Inflammatory macrophage treated with lipopolysaccharide for 4 hours (primary cell): ENCODE measurements at regions not wholly inside any gene's neighbourhood (a gene's known extent, or its start where the extent isn't known, plus 50 kb on each side); places are given as distances from the start of the nearest gene placed in this dataset.

Experiments used
- DNase-seq: peaks from one replicate; pipeline ENCODE4 v3.0.0-alpha.2; 2020

DNA sequence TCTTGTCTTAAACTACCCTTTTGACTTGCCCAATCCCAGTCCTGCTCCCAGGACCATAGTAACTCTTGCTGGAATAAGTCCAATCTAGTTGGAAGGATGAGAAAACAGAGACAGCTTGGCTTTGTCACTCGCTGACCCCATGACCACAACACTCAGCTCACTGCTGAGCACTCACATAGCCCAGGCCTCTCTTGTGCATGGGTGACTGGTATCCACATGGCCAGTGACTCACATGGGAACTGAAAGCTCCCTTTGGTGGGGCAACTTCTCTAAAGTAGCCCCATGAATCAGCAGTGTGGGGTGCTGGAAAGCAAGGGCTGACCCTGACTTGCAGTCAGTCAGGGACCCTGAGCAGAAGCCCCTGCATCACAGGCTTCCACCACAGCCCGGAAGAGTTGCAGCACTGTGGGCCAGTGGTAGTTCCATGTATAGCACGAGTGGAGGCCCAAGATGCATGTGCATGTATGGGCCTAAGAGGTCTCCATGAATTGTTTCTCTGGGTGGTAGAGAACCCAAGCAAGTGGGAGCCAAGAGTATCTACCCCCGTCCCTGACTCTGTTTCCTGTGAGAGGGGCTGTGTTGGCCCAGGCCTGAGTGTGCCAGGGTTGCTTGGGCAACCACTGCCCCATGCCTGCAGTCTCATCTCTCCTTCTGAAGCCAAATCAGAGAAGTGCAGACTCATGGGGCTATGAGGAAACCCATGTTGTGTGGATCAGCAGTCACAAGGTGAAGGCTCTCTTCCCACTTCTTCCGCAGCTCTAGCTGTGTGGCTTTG is 62.1 kb upstream of the XCR1 start:
- DNase-seq: peak; percentile 99

DNA sequence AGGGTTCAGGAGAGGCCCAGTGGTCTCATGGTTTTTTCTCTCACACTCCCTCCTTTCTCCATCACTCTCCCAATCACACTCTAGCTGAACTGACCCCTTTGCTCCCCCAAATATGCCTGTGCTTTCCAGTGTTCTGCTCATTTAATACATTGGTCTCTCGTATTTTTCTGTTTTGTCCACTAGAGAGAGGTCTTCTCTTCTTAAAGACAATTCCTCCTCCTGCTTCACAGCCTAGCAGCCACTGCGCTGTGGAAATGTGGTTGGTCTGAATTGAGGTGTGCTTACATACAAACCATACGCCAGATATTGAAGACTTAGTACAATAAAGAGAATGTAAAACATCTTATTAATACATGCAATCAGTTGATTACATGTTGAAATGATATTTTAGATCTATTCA is 60.6 kb upstream of the XCR1 start:
- peak; percentile 82 for DNase-seq

DNA sequence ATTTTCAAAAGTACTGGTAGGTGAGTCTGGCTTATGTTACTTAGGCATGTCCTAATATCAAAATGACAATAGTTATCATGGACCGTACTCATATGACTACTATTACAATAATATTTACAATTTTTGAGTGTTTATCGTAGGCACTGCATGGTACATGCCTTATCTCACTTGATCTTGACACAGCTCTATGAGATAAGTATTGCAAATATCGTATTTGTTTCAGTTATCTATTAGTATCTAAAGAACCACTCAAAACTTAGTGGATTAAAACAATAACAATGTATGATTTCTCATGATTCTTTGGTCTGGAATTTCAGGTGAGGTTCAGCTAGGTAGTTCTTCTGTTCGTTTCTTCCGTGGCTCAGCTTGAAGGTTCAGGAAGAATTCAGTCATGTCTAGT is 59.7 kb upstream of the XCR1 start:
- no peak for DNase-seq

DNA sequence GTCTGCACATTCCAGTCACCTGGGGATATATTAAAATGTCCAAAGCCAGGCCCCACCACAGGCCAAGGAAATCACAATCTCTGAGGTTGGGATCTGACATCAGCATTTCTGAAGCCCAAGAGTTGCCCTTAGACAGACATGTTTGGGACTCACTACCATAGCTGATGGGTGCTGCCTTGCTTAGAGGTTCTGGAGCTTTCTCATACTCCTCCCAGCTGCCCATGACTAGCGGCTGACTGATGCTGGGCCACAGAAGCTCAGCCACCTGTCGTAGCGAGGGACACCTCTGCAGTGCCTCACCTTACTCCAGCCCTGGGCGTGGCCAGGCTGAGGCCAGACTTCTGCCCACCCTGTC is 58.8 kb upstream of the XCR1 start:
- no peak for DNase-seq

DNA sequence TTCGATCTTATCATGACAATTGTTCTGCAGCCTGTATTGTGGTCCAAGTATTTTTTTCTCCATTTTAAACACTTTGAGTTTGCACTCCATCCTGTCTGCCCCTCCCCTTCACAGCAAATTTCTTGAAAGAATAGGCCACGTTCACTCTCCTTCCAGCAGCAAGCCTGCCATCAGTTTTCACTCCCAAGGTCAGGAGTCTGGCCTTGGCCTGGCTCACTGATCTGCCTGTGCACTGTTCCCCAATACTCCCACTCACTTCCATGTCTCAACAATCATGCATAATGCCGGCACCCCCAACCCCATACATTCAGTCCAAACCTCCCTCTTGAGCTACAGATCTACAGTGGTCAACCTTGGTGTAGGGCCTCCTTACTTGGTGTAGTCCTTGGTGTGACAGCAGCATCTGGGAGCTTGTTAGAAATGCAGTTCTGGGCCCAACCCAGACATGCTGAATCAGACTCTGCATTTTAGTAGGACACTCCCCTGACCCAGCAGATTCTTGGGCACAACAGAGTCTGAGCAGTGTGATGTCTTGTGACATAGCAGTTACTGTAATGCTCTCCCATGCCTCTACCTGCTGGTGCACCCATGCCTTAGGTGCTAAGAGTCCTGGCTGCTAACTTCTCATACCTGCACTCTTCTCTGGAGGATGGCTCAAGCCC is 58.3 kb upstream of the XCR1 start:
- no peak for DNase-seq

DNA sequence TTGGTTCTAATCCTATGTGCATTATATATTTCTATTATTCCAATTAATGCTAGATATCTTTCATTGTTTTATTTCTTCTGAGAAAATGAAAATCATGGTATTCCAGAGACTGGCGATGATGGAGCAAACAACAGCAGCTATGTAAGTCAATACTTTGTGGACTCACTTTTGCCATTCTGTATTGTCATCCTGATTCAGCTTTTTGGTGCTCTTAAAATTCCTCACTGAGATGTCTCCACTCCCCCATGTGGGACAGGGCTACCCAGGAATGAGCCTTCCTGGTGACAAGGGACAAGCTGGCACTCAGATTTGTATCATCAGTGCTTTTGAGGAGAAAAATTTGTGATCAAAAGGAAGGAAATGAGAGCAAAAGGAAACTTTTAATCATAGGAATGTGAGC is 56.7 kb upstream of the XCR1 start:
- DNase-seq: no peak

DNA sequence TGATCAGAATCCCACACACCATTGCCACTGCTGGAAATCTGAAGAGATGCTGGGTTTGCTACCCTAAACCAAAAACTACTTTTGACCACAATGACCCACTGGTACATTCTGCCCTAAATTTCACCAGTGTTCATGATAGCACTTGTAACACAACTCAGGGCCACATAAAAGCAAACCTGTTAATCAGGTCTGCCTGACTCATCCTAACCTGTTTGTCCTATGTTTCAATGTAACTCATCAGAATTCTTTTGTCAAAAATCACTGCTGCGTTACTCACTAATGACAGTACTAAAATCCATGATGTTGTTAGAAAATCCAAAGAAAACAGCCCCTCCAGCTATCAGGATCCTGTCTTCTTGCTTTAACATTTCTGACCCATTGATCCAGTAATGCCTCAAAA is 55.6 kb upstream of the XCR1 start:
- no peak for DNase-seq

DNA sequence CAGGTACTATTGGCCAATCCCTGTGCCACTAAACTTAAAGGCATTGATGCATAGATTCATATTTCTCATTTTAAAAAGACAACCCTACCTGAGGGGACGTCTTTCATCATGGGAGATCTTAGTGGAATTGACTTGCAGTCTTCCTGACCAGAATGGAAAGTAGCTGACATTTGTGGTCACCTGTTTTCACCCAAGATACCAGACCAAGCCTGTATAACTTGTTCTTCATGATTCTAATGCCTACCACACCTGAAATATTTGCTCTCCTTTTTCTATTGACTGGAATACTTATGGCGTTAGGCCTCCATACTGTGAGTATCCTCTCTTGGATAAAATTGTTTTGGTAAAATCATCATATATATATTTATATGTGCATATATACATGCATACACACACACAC is 54.7 kb upstream of the XCR1 start:
- DNase-seq: no peak

DNA sequence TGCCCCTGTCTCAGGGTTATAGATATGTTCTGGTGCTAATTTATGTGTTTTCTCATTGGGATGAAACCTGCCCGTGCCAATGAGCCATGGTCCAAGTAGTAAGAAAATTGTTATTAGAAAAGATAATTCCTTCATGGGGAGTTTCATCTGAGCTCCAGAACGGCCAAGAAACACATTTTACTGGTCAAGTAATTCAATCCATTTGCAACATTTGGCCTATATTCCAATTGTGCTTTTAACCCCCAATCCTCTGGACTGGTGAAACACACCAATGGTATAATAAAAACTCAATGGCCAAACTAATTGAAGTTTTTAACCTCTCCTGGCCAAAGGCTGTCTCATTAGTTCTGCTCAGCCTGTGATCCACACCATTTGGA is 53.7 kb upstream of the XCR1 start:
- no peak for DNase-seq

DNA sequence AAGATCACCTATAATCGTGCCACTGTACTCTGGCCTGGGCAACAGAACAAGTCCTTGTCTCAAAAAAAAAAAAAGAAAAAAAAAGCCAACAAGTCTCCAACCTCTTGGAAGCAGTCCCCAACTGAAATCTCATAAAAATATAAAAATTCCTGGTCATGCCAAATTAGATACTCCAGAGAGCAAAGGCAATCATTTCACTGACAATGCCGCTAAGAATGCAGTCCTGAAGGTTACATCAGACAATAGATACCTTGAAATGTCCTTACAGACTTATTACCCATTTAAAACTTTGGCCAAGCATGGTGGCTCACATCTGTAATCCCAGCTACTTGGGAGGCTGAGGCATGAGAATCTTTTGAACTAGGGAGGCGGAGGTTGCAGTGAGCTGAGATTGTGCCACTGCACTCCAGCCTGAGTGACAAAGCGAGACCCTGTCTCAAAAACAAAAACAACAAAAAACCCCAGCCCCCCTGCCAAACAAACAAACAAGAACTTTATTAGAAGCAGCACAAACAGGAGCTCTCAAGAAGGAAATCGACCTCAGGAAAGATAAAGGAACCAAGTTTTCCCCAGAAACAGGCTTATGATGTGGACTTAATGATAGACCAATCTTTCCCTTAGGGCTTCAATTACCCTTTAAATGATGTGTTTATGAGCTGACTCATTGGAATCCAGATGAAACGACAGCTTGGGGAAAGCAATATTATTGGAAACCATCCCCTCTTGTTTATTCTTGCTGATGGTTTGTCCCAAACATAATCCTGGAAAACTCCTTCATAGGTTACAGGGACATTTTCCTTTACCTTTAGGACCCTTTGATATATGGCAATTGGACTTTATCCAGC is 53.1 kb upstream of the XCR1 start:
- DNase-seq: no peak

DNA sequence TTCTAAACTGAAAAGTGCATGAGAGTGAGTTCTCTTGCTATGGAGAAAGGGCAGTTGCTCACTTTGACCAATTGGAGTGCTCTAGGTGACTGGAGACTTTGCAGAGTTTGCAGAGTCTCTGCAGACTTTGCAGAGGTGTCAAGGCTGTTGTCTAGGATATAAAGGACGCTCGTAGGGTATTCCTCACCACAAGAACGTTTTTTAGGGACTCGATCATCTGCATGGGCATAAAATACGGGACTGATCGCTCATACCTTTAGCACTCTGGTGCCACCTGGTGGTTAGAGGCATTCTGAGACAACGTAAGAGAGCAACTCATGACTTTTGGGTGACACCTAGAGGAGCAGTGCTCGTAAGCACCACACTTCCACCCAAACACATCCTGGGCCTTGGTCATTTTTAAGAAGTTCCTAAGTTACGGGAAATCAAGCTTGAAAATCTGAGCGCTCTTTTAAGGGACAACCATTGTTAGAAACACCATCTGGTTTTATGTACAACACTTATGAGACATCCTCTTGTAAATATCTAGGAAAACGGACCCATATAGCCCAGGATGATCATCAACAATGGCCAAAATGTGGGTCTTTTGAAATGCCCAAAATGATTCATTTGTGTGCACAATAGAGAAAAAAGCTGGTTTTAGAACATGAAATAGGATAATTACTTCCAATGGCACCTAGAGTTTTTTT is 51.6 kb upstream of the XCR1 start:
- DNase-seq: peak; percentile 89
